SK-N-SH treated with all-trans-retinoic acid at 6 μM for 48 hours (cell line): ENCODE measurements at regions not wholly inside any gene's neighbourhood (a gene's known extent, or its start where the extent isn't known, plus 50 kb on each side); places are given as distances from the start of the nearest gene placed in this dataset.

Experiments used
- ATAC-seq: fragments of 200-7000 bp; cut with Tn5 transposase; 3 replicates; pipeline ENCODE4 v1.9.1; 2020; ENCODE audit warnings: mild to moderate bottlenecking, moderate library complexity
- BACH2 ChIP-seq: fragments of 250-450 bp; sonication (Bioruptor Pico); IDR thresholded peaks from 2 replicates; pipeline ENCODE4 v1.9.0; 2021; ENCODE audit warnings: mild to moderate bottlenecking, borderline replicate concordance
- CSDC2 ChIP-seq: fragments of 250-450 bp; sonication (Bioruptor Pico); IDR thresholded peaks from 2 replicates; pipeline ENCODE4 v1.5.0; 2020; ENCODE audit warnings: mild to moderate bottlenecking, moderate library complexity
- CSRNP3 ChIP-seq: fragments of 250-450 bp; sonication (Bioruptor Pico); IDR thresholded peaks from 2 replicates; pipeline ENCODE4 v1.5.1; 2021; ENCODE audit warnings: mild to moderate bottlenecking, moderate library complexity
- ESRRG ChIP-seq: fragments of 250-450 bp; sonication (Bioruptor Pico); IDR thresholded peaks from 2 replicates; pipeline ENCODE4 v1.6.1; 2021; ENCODE audit warnings: mild to moderate bottlenecking
- GLIS3 ChIP-seq: fragments of 250-450 bp; sonication (Bioruptor Pico); IDR thresholded peaks from 2 replicates; pipeline ENCODE4 v1.5.0; 2020; ENCODE audit warnings: mild to moderate bottlenecking, moderate library complexity
- ISL1 ChIP-seq: fragments of 250-450 bp; sonication (Bioruptor Pico); IDR thresholded peaks from 2 replicates; pipeline ENCODE4 v2.1.2; 2022; ENCODE audit warnings: mild to moderate bottlenecking, moderate library complexity
- OSR1 ChIP-seq: fragments of 250-450 bp; sonication (Bioruptor Pico); IDR thresholded peaks from 2 replicates; pipeline ENCODE4 v1.8.0; 2022; ENCODE audit warnings: moderate library complexity, mild to moderate bottlenecking, inconsistent platforms
- PATZ1 ChIP-seq: fragments of 250-450 bp; sonication (Bioruptor Pico); IDR thresholded peaks from 2 replicates; pipeline ENCODE4 v1.8.0; 2020; ENCODE audit warnings: mild to moderate bottlenecking, moderate library complexity, borderline replicate concordance
- PPARA ChIP-seq: fragments of 250-450 bp; sonication (Bioruptor Pico); IDR thresholded peaks from 2 replicates; pipeline ENCODE4 v1.5.0; 2020; ENCODE audit warnings: mild to moderate bottlenecking, borderline replicate concordance
- RARB ChIP-seq: fragments of 250-450 bp; sonication (Bioruptor Pico); IDR thresholded peaks from 2 replicates; pipeline ENCODE4 v1.8.0; 2021; ENCODE audit warnings: mild to moderate bottlenecking, moderate library complexity
- TCF4 ChIP-seq: fragments of 250-450 bp; sonication (Bioruptor Pico); IDR thresholded peaks from 2 replicates; pipeline ENCODE4 v1.8.0; 2021; ENCODE audit warnings: mild to moderate bottlenecking, moderate library complexity, borderline replicate concordance
- TOX ChIP-seq: fragments of 250-450 bp; sonication (Bioruptor Pico); IDR thresholded peaks from 2 replicates; pipeline ENCODE4 v1.8.0; 2021; ENCODE audit warnings: mild to moderate bottlenecking, moderate library complexity, borderline replicate concordance
- ZC3H10 ChIP-seq: fragments of 250-450 bp; sonication (Bioruptor Pico); IDR thresholded peaks from 2 replicates; pipeline ENCODE4 v1.5.1; 2021; ENCODE audit warnings: mild to moderate bottlenecking, moderate library complexity
- ZFP30 ChIP-seq: fragments of 450-650 bp; formaldehyde crosslinking; IDR thresholded peaks from 2 replicates; pipeline ENCODE4 v1.5.0; 2022; ENCODE audit warnings: mild to moderate bottlenecking, moderate library complexity
- ZNF565 ChIP-seq: fragments of 450-650 bp; formaldehyde crosslinking; conservative IDR thresholded peaks from 2 replicates; pipeline ENCODE4 v1.5.0; 2020; ENCODE audit warnings: low read depth, mild to moderate bottlenecking, moderate library complexity
- ZNF70 ChIP-seq: fragments of 450-650 bp; formaldehyde crosslinking; IDR thresholded peaks from 2 replicates; pipeline ENCODE4 v1.5.0; 2020; ENCODE audit warnings: mild to moderate bottlenecking, moderate library complexity
- ZNF8 ChIP-seq: fragments of 450-650 bp; formaldehyde crosslinking; IDR thresholded peaks from 2 replicates; pipeline ENCODE4 v1.5.0; 2020; ENCODE audit warnings: mild to moderate bottlenecking, moderate library complexity
- TF ChIP-seq, protein P1 (sequence below): fragments of 250-450 bp; sonication (Bioruptor Pico); IDR thresholded peaks from 2 replicates; pipeline ENCODE4 v1.8.0; 2021; ENCODE audit warnings: low read depth, mild to moderate bottlenecking, moderate library complexity, borderline replicate concordance
- TF ChIP-seq, protein P2 (sequence below): fragments of 250-450 bp; sonication (Bioruptor Pico); IDR thresholded peaks from 2 replicates; pipeline ENCODE4 v1.5.1; 2020; ENCODE audit warnings: low read depth, mild to moderate bottlenecking, moderate library complexity
- TF ChIP-seq, protein P3 (sequence below): fragments of 250-450 bp; sonication (Bioruptor Pico); IDR thresholded peaks from 2 replicates; pipeline ENCODE4 v1.5.0; 2020; ENCODE audit warnings: mild to moderate bottlenecking, moderate library complexity

GRCh38 chr14:76938092-76938500 is 90.4 kb downstream of the IRF2BPL start:
- peak; percentile 20; the same call in 2 of the 3 replicates for ATAC-seq
- TF ChIP-seq GLIS3 (CRISPR knock-in tag), result no peak
- TF ChIP-seq, protein P1, sequence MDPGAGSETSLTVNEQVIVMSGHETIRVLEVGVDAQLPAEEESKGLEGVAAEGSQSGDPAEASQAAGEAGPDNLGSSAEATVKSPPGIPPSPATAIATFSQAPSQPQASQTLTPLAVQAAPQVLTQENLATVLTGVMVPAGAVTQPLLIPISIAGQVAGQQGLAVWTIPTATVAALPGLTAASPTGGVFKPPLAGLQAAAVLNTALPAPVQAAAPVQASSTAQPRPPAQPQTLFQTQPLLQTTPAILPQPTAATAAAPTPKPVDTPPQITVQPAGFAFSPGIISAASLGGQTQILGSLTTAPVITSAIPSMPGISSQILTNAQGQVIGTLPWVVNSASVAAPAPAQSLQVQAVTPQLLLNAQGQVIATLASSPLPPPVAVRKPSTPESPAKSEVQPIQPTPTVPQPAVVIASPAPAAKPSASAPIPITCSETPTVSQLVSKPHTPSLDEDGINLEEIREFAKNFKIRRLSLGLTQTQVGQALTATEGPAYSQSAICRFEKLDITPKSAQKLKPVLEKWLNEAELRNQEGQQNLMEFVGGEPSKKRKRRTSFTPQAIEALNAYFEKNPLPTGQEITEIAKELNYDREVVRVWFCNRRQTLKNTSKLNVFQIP, result no peak
- no peak for TF ChIP-seq CSRNP3 (CRISPR knock-in tag)
- TF ChIP-seq RARB (CRISPR knock-in tag), result no peak
- TF ChIP-seq, protein P2, sequence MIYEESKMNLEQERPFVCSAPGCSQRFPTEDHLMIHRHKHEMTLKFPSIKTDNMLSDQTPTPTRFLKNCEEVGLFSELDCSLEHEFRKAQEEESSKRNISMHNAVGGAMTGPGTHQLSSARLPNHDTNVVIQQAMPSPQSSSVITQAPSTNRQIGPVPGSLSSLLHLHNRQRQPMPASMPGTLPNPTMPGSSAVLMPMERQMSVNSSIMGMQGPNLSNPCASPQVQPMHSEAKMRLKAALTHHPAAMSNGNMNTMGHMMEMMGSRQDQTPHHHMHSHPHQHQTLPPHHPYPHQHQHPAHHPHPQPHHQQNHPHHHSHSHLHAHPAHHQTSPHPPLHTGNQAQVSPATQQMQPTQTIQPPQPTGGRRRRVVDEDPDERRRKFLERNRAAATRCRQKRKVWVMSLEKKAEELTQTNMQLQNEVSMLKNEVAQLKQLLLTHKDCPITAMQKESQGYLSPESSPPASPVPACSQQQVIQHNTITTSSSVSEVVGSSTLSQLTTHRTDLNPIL, result no peak
- no peak for TF ChIP-seq BACH2
- TF ChIP-seq TOX (CRISPR knock-in tag), result no peak
- no peak for TF ChIP-seq ZFP30 (CRISPR knock-in tag)
- no peak for TF ChIP-seq PPARA (CRISPR knock-in tag)
- TF ChIP-seq PATZ1, result no peak
- no peak for TF ChIP-seq CSDC2 (CRISPR knock-in tag)
- TF ChIP-seq ZNF8 (CRISPR knock-in tag), result no peak
- TF ChIP-seq ESRRG, result no peak
- no peak for TF ChIP-seq ZC3H10 (CRISPR knock-in tag)
- TF ChIP-seq ZNF565 (CRISPR knock-in tag), result no peak
- TF ChIP-seq, protein P3, sequence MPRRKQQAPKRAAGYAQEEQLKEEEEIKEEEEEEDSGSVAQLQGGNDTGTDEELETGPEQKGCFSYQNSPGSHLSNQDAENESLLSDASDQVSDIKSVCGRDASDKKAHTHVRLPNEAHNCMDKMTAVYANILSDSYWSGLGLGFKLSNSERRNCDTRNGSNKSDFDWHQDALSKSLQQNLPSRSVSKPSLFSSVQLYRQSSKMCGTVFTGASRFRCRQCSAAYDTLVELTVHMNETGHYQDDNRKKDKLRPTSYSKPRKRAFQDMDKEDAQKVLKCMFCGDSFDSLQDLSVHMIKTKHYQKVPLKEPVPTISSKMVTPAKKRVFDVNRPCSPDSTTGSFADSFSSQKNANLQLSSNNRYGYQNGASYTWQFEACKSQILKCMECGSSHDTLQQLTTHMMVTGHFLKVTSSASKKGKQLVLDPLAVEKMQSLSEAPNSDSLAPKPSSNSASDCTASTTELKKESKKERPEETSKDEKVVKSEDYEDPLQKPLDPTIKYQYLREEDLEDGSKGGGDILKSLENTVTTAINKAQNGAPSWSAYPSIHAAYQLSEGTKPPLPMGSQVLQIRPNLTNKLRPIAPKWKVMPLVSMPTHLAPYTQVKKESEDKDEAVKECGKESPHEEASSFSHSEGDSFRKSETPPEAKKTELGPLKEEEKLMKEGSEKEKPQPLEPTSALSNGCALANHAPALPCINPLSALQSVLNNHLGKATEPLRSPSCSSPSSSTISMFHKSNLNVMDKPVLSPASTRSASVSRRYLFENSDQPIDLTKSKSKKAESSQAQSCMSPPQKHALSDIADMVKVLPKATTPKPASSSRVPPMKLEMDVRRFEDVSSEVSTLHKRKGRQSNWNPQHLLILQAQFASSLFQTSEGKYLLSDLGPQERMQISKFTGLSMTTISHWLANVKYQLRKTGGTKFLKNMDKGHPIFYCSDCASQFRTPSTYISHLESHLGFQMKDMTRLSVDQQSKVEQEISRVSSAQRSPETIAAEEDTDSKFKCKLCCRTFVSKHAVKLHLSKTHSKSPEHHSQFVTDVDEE (CRISPR knock-in tag), result no peak
- TF ChIP-seq TCF4 (CRISPR knock-in tag), result no peak
- TF ChIP-seq, all 23 proteins: peak for 0

GRCh38 chr14:76937181-76938091 is 91.1 kb downstream of the IRF2BPL start:
- peak; percentile 97 for ATAC-seq
- TF ChIP-seq TCF4 (CRISPR knock-in tag), result peak; percentile 53; the same call in 1 of the 2 replicates
- no peak for TF ChIP-seq OSR1 (CRISPR knock-in tag)

- peak; percentile 12; the same call in 2 of the 3 replicates for ATAC-seq
- TF ChIP-seq OSR1 (CRISPR knock-in tag) (no peak), ZNF565 (CRISPR knock-in tag) (no peak), TOX (CRISPR knock-in tag) (no peak), ZC3H10 (CRISPR knock-in tag) (no peak), PATZ1 (no peak), ISL1 (CRISPR knock-in tag) (no peak), GLIS3 (CRISPR knock-in tag) (no peak), ZNF70 (CRISPR knock-in tag) (no peak), CSDC2 (CRISPR knock-in tag) (no peak), RARB (CRISPR knock-in tag) (no peak)
- TF ChIP-seq, protein P3 (CRISPR knock-in tag), result no peak
- TF ChIP-seq, all 23 proteins: peak for 0
Observed at GRCh38 chr14:76936483-76936882, 92.0 kb downstream of the IRF2BPL start.
